Naive thymus-derived CD8-positive, alpha-beta T cell (primary cell): ENCODE measurements at regions not wholly inside any gene's neighbourhood (a gene's known extent, or its start where the extent isn't known, plus 50 kb on each side); places are given as distances from the start of the nearest gene placed in this dataset.

Experiments used
- ATAC-seq, 2 donors: fragments of 150-1000 bp; cut with Tn5 transposase in 1 of 2; sonication (Bioruptor Pico), chemical (Tn5 transposase) in 1 of 2; 1 replicate in 1 of 2; 2 replicates in 1 of 2; pipeline ENCODE4 v1.10.0; 2021; ENCODE audit warnings: mild to moderate bottlenecking in 2 of 2, moderate library complexity in 2 of 2
- POLR2A ChIA-PET: fragments of 350-600 bp; sonication (Branson Sonifier 250); formaldehyde crosslinking; loops from one replicate; lab custom pipeline; 2021; ENCODE audit warnings: antibody characterized with exemption; lab: Charles Lee
- DNase-seq, 10 donors: peaks; one replicate each; pipeline versions ENCODE4 v3.0.0 to v3.0.0-alpha.2; 2020 to 2022
- H3K27ac Mint-ChIP-seq, 10 donors: one replicate each; pipeline ENCODE4 v1.8.0; 2020 to 2022; ENCODE audit warnings: mild to moderate bottlenecking in 10 of 10, mixed read lengths in 10 of 10, moderate library complexity in 4 of 10, inconsistent platforms in 1 of 10
- H3K27me3 Mint-ChIP-seq, 5 donors: one replicate each; pipeline ENCODE4 v1.8.0; 2021 to 2022; ENCODE audit warnings: mixed read lengths in 5 of 5
- H3K36me3 Mint-ChIP-seq, 3 donors: one replicate each; pipeline ENCODE4 v1.8.0; 2020 to 2022; ENCODE audit warnings: mixed read lengths in 3 of 3, mild to moderate bottlenecking in 2 of 3, inconsistent platforms in 1 of 3
- H3K4me1 Mint-ChIP-seq, 4 donors: one replicate each; pipeline ENCODE4 v1.8.0; 2021 to 2022; ENCODE audit warnings: mixed read lengths in 4 of 4
- H3K4me3 Mint-ChIP-seq, 10 donors: one replicate each; pipeline ENCODE4 v1.8.0; 2020 to 2022; ENCODE audit warnings: mild to moderate bottlenecking in 10 of 10, mixed read lengths in 10 of 10, moderate library complexity in 6 of 10, inconsistent platforms in 1 of 10
- H3K9me3 Mint-ChIP-seq, 9 donors: one replicate each; pipeline ENCODE4 v1.8.0; 2020 to 2022; ENCODE audit warnings: mixed read lengths in 9 of 9, mild to moderate bottlenecking in 3 of 9, inconsistent platforms in 1 of 9, moderate library complexity in 1 of 9

- H3K4me3 Mint-ChIP-seq = peak overlapping the region in 2 of 10 donors; percentile 70 to 85
- no peak for ATAC-seq
- POLR2A ChIA-PET = no interaction called here
- H3K27me3 Mint-ChIP-seq = peaks cover 42 to 66% (median 61%) of the 10 kb centered on the region in 5 donors
- H3K27ac Mint-ChIP-seq = no peak overlapping the region
- no peak for DNase-seq
- peaks cover 0 to 8% (median 0%) of the 10 kb centered on the region in 3 donors for H3K36me3 Mint-ChIP-seq
- H3K4me1 Mint-ChIP-seq = peaks cover 0 to 6% (median 2%) of the 10 kb centered on the region in 4 donors
- H3K9me3 Mint-ChIP-seq = peaks cover 0 to 4% (median 1%) of the 10 kb centered on the region in 9 donors
Measured at GRCh38 chr5:155729684-155730059, 597.3 kb upstream of the SGCD start.

GRCh38 chr5:155732587-155733376 lies 594.2 kb upstream of the SGCD start:
- H3K9me3 Mint-ChIP-seq = peaks cover 0 to 2% (median 0%) of the 10 kb centered on the region in 9 donors
- no peaks in the 10 kb centered on the region for H3K36me3 Mint-ChIP-seq
- DNase-seq (no peak), ATAC-seq (no peak)
- H3K4me3 Mint-ChIP-seq = no peak overlapping the region
- H3K4me1 Mint-ChIP-seq = peaks cover 0 to 3% (median 2%) of the 10 kb centered on the region in 4 donors
- POLR2A ChIA-PET = interaction anchor here (0.7 kb wide), 1 partner anchor 57 kb away, joined by 3 read pairs; no protein-coding TSS in a partner anchor
- peaks cover 28 to 65% (median 46%) of the 10 kb centered on the region in 5 donors for H3K27me3 Mint-ChIP-seq
- no peak overlapping the region for H3K27ac Mint-ChIP-seq

DNA sequence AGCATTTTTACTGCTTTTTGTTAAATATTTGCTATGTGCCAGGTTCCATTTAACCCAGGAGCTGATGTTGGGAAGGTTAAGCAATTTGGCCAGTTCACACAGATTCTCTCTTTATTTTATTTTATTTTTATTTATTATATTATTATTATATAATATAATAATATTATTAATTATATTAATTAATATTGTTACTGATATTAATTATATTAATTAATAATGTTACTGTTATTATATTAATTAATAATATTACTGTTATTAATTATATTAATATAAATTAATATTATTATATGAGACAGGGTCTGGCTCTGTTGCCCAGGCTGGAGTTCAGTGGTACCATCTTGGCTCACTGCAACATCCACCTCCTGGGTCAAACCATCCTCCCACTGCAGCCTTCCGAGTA lies 593.0 kb upstream of the SGCD start:
- ATAC-seq (no peak), DNase-seq (no peak)
- H3K9me3 Mint-ChIP-seq = peaks cover 0 to 10% (median 0%) of the 10 kb centered on the region in 9 donors
- H3K27ac Mint-ChIP-seq = no peak overlapping the region
- peaks cover 28 to 73% (median 48%) of the 10 kb centered on the region in 5 donors for H3K27me3 Mint-ChIP-seq
- peaks cover 0 to 3% (median 2%) of the 10 kb centered on the region in 4 donors for H3K4me1 Mint-ChIP-seq
- POLR2A ChIA-PET = no interaction called here
- H3K36me3 Mint-ChIP-seq = no peaks in the 10 kb centered on the region
- H3K4me3 Mint-ChIP-seq = no peak overlapping the region

- Mint-ChIP-seq H3K36me3 (no peaks in the 10 kb centered on the region), H3K27me3 (peaks cover 18 to 58% (median 34%) of the 10 kb centered on the region in 5 donors), H3K4me3 (no peak overlapping the region), H3K4me1 (no peaks in the 10 kb centered on the region), H3K9me3 (peaks cover 0 to 12% (median 0%) of the 10 kb centered on the region in 9 donors), H3K27ac (no peak overlapping the region)
- POLR2A ChIA-PET = no interaction called here
- ATAC-seq (no peak), DNase-seq (no peak)
Measured at GRCh38 chr5:155735388-155735787, 591.6 kb upstream of the SGCD start.

DNA sequence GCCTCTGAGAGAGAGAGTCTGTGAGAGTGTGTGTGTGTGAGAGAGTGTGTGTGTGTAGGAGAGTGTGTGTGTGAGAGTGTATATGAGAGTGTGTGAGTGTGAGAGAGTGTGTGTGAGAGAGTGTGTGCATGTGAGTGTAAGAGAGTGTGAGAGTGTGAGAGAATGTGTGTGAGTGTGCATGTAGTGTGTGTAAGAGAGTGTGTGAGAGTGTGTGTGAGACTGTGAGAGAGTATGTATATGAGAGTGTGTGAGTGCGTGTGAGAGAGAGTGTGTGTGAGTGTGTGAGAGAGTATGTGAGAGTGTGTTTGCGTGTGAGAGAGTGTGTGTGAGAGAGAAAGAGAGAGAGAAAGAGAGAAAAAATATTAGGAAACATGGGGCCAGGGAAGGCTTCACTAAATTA lies 588.3 kb upstream of the SGCD start:
- no peak for ATAC-seq
- Mint-ChIP-seq H3K27ac (no peak overlapping the region), H3K4me1 (no peaks in the 10 kb centered on the region), H3K36me3 (no peaks in the 10 kb centered on the region), H3K27me3 (peaks cover 6 to 33% (median 13%) of the 10 kb centered on the region in 5 donors), H3K9me3 (peaks cover 0 to 12% (median 0%) of the 10 kb centered on the region in 9 donors), H3K4me3 (no peak overlapping the region)
- no peak for DNase-seq
- POLR2A ChIA-PET = no interaction called here

DNA sequence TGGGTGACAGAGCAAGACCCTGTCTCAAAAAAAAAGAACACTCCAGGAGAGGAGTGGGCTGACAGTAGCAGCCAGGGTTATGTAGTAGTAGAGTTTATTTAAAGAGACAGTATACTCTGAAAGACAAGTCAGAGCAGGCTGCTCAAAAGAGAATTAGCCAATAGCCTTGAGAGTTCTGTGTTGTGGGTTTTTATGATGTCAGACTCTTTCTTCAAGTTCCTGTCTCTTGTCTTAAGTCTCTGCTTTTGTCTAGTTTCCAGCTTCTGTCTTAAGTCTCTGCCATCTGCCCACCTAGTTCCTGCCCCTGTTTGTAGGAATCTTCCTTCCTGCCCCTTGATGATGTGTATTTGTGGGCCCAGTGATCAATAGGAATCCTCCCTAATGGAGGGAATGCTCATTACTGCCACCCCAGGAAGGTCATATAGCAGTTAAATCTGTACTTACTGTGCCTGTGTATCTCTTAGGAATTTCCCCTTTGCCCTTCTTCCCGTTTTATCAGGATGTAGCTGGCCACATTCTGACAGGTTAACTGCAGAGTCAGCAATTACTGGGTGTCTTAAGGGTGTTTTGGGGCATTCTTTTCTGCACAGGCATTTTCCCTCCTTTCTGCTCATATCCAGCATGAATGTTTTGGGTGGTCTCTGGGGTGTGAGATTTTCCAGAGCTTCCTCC lies 580.5 kb upstream of the SGCD start:
- ATAC-seq = no peak
- Mint-ChIP-seq H3K9me3 (peaks cover 0 to 1% (median 0%) of the 10 kb centered on the region in 9 donors), H3K36me3 (no peaks in the 10 kb centered on the region), H3K27me3 (peaks cover 0 to 5% (median 0%) of the 10 kb centered on the region in 5 donors), H3K27ac (no peak overlapping the region), H3K4me3 (no peak overlapping the region), H3K4me1 (no peaks in the 10 kb centered on the region)
- DNase-seq = no peak
- POLR2A ChIA-PET = no interaction called here

DNA sequence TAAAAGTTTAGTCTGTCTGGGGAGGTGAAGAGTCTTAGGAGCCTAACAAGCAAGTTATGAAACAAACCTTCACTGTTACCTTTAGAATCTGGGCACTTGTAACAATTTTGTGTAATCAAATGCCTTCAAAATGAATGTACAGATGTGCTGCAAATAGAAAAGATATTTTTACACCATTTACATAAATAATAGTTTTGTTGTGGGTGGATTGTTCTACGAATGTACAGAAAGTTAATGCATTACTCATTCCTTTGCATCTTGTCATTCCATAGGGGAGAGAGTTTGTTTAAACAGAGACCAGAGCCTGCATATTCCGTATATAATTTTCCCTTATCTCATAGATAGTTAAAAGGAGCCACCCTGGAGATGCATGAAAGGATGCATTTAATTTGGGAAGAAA lies 576.9 kb upstream of the SGCD start:
- peaks cover 4 to 11% (median 9%) of the 10 kb centered on the region in 5 donors for H3K27me3 Mint-ChIP-seq
- H3K4me1 Mint-ChIP-seq = no peaks in the 10 kb centered on the region
- DNase-seq = no peak
- H3K27ac Mint-ChIP-seq = no peak overlapping the region
- ATAC-seq = no peak
- peaks cover 0 to 7% (median 0%) of the 10 kb centered on the region in 9 donors for H3K9me3 Mint-ChIP-seq
- H3K36me3 Mint-ChIP-seq = no peaks in the 10 kb centered on the region
- no peak overlapping the region for H3K4me3 Mint-ChIP-seq
- POLR2A ChIA-PET = no interaction called here

GRCh38 chr5:155750571-155750970 lies 576.4 kb upstream of the SGCD start:
- Mint-ChIP-seq H3K27me3 (peaks cover 4 to 12% (median 9%) of the 10 kb centered on the region in 5 donors), H3K27ac (no peak overlapping the region), H3K4me1 (no peaks in the 10 kb centered on the region), H3K4me3 (no peak overlapping the region), H3K36me3 (no peaks in the 10 kb centered on the region), H3K9me3 (peaks cover 0 to 7% (median 0%) of the 10 kb centered on the region in 9 donors)
- ATAC-seq (no peak), DNase-seq (no peak)
- POLR2A ChIA-PET = no interaction called here

- Mint-ChIP-seq H3K4me3 (no peak overlapping the region), H3K27ac (no peak overlapping the region), H3K4me1 (no peaks in the 10 kb centered on the region), H3K9me3 (peaks cover 0 to 6% (median 0%) of the 10 kb centered on the region in 9 donors), H3K36me3 (no peaks in the 10 kb centered on the region), H3K27me3 (peaks cover 4 to 13% (median 9%) of the 10 kb centered on the region in 5 donors)
- POLR2A ChIA-PET = no interaction called here
- ATAC-seq (no peak), DNase-seq (no peak)
Measured at GRCh38 chr5:155753943-155754581, 572.9 kb upstream of the SGCD start.

- DNase-seq = no peak
- H3K27me3 Mint-ChIP-seq = peaks cover 2 to 4% (median 2%) of the 10 kb centered on the region in 5 donors
- no peak for ATAC-seq
- H3K9me3 Mint-ChIP-seq = peaks cover 0 to 29% (median 11%) of the 10 kb centered on the region in 9 donors
- no peak overlapping the region for H3K27ac Mint-ChIP-seq
- peaks cover 0 to 5% (median 0%) of the 10 kb centered on the region in 3 donors for H3K36me3 Mint-ChIP-seq
- peaks cover 0 to 3% (median 0%) of the 10 kb centered on the region in 4 donors for H3K4me1 Mint-ChIP-seq
- no peak overlapping the region for H3K4me3 Mint-ChIP-seq
- POLR2A ChIA-PET = no interaction called here
Measured at GRCh38 chr5:155759252-155759651, 567.7 kb upstream of the SGCD start.

DNA sequence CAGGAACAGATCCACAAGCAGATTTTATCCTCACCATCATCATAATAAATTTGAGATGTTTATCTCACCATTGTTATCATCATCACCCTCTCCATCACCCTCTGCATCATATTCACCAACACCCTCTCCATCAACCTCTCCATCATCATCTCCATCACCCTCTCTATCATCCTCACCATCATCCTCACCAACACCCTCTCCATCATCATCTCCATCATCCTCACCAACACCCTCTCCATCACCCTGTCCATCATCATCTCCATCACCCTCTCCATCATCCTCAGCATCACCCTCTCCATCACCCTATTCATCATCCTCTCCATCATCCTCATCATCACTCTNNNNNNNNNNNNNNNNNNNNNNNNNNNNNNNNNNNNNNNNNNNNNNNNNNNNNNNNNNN lies 567.0 kb upstream of the SGCD start:
- H3K4me3 Mint-ChIP-seq = no peak overlapping the region
- peaks cover 0 to 3% (median 1%) of the 10 kb centered on the region in 5 donors for H3K27me3 Mint-ChIP-seq
- peaks cover 0 to 5% (median 0%) of the 10 kb centered on the region in 3 donors for H3K36me3 Mint-ChIP-seq
- peaks cover 0 to 29% (median 11%) of the 10 kb centered on the region in 9 donors for H3K9me3 Mint-ChIP-seq
- ATAC-seq (no peak), DNase-seq (no peak)
- POLR2A ChIA-PET = no interaction called here
- peaks cover 0 to 3% (median 0%) of the 10 kb centered on the region in 4 donors for H3K4me1 Mint-ChIP-seq
- H3K27ac Mint-ChIP-seq = no peak overlapping the region

DNA sequence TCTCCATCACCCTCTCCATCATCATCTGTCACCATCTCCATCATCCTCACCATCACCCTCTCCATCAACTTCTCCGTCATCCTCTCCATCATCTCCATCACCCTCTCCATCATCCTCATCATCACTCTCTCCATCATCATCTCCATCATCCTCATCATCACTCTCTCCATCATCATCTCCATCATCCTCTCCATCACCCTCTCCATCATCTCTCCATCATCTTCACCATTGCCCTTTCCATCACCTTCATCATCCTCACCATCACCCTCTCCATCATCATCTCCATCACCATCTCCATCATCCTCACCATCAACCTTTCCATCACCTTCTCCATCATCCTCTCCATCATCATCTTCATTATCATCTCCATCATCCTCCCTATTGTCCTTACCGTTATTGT lies 565.5 kb upstream of the SGCD start:
- POLR2A ChIA-PET = no interaction called here
- H3K27ac Mint-ChIP-seq = peak overlapping the region in 2 of 10 donors; percentile 81 to 83

More for the DNA sequence above, 565.5 kb upstream of the SGCD start:
- Mint-ChIP-seq H3K27me3 (peaks cover 0 to 3% (median 0%) of the 10 kb centered on the region in 5 donors), H3K4me1 (peaks cover 0 to 3% (median 1%) of the 10 kb centered on the region in 4 donors), H3K36me3 (peaks cover 0 to 5% (median 0%) of the 10 kb centered on the region in 3 donors), H3K4me3 (no peak overlapping the region), H3K9me3 (peaks cover 0 to 29% (median 11%) of the 10 kb centered on the region in 9 donors)
- ATAC-seq (no peak), DNase-seq (no peak)
